ENCODE measurements at regions not wholly inside any gene's neighbourhood (a gene's known extent, or its start where the extent isn't known, plus 50 kb on each side); places are given as distances from the start of the nearest gene placed in this dataset.
"Not testable (repeated sequence)": the region's sequence is repeated elsewhere in the genome, so short reads cannot be mapped to it uniquely, and the experiment has no call there.

- not testable (repeated sequence) for TF ChIP-seq CTCF (IDR thresholded peaks at IDR 0.05; ENCODE audit: low read length); EZH2 (IDR thresholded peaks at IDR 0.05; ENCODE audit: borderline replicate concordance, low read length)
Measured at GRCh38 chr6:80847973-80848372, 741.5 kb downstream of the BCKDHB start.

Measured in OCI-LY1 (cell line).